GM12878 (cell line): ENCODE measurements at regions not wholly inside any gene's neighbourhood (a gene's known extent, or its start where the extent isn't known, plus 50 kb on each side); places are given as distances from the start of the nearest gene placed in this dataset.

Experiments
- ATAC-seq: fragments of 200-7000 bp; cut with Tn5 transposase; 3 replicates; pipeline ENCODE4 v1.9.1; 2020; ENCODE audit warnings: mild to moderate bottlenecking, moderate library complexity
- BruUV-seq: library from RNA; stranded (reverse); fragments of 400-500 nt; replicated peaks from 2 replicates; lab custom pipeline; 2021; lab: Mats Ljungman, UMichigan
- CTCF ChIA-PET: fragments of 300-600 bp; sonication (Branson Sonifier 250); formaldehyde crosslinking; extraction: SDS; loops from one replicate; lab custom pipeline; 2021; ENCODE audit warnings: inconsistent platforms; lab: Yijun Ruan, JAX
- POLR2A ChIA-PET: fragments of 350-600 bp; formaldehyde crosslinking; extraction: SDS; loops from one replicate; lab custom pipeline; 2021; ENCODE audit warnings: inconsistent platforms; lab: Charles Lee
- RAD21 ChIA-PET: fragments of 300-600 bp; sonication (Branson Sonifier 250); formaldehyde crosslinking; loops from one replicate; lab custom pipeline; 2023; ENCODE audit warnings: antibody characterized with exemption; ENCODE audit not compliant: unreplicated experiment; lab: Charles Lee
- SMC1A ChIA-PET: fragments of 300-600 bp; sonication (Branson Sonifier 250); formaldehyde crosslinking; loops from one replicate; lab custom pipeline; 2023; ENCODE audit not compliant: unreplicated experiment, uncharacterized antibody; lab: Charles Lee
- DNase-seq: peaks from one replicate; pipeline ENCODE4 v3.0.0-alpha.2; 2011; ENCODE audit warnings: low read depth, low spot score
- FAIRE-seq: peaks from 3 replicates; lab custom pipeline; 2011; peaks lifted over from hg19 to GRCh38; lab: Jason Lieb, UNC
- H2AFZ ChIP-seq: 2 replicates; pipeline ENCODE4 v1.6.0; 2011; ENCODE audit warnings: low read depth, low read length, control low read depth; ENCODE audit not compliant: control insufficient read depth
- H3K27ac ChIP-seq: 2 replicates; pipeline ENCODE4 v1.5.1; 2011; ENCODE audit warnings: control low read depth; ENCODE audit not compliant: control insufficient read depth, insufficient read depth
- H3K27me3 ChIP-seq, 2 experiments: replicated peaks in 1 of 2; 2 replicates each; pipeline versions ENCODE4 v1.6.0 to v1.6.1; 2011; ENCODE audit warnings: low read length in 1 of 2; ENCODE audit not compliant: control insufficient read depth in 2 of 2, insufficient read depth in 2 of 2
- H3K36me3 ChIP-seq, 2 experiments: 2 replicates each; pipeline ENCODE4 v1.5.1; 2011; ENCODE audit warnings: low read length in 1 of 2; ENCODE audit not compliant: control insufficient read depth in 2 of 2, insufficient read depth in 2 of 2
- H3K4me1 ChIP-seq: 2 replicates; pipeline ENCODE4 v1.6.1; 2011; ENCODE audit warnings: mild to moderate bottlenecking, low read length, moderate library complexity, mixed read lengths; ENCODE audit not compliant: control insufficient read depth, insufficient read depth
- H3K4me2 ChIP-seq: 2 replicates; pipeline ENCODE4 v1.6.0; 2011; ENCODE audit warnings: control low read depth; ENCODE audit not compliant: control insufficient read depth, insufficient read depth
- H3K4me3 ChIP-seq: fragments of 200-600 bp; sonication (generic); 2 replicates; pipeline ENCODE4 v1.5.1; 2016
- H3K79me2 ChIP-seq: 2 replicates; pipeline ENCODE4 v1.6.0; 2011; ENCODE audit warnings: low read length; ENCODE audit not compliant: control insufficient read depth, insufficient read depth
- H3K9ac ChIP-seq: 2 replicates; pipeline ENCODE4 v1.8.0; 2011; ENCODE audit warnings: low read length, control low read depth, mixed read lengths; ENCODE audit not compliant: control insufficient read depth, insufficient read depth
- H3K9me3 ChIP-seq: replicated peaks from 3 replicates; pipeline ENCODE4 v1.5.1; 2011; ENCODE audit warnings: mild to moderate bottlenecking, low read length; ENCODE audit not compliant: control insufficient read depth, insufficient read depth
- H4K20me1 ChIP-seq: 2 replicates; pipeline ENCODE4 v1.6.0; 2011; ENCODE audit not compliant: control insufficient read depth, insufficient read depth
- CBX5 ChIP-seq: sonication (generic); IDR thresholded peaks from 2 replicates; pipeline ENCODE4 v1.6.1; 2016; ENCODE audit warnings: low read depth, moderate library complexity, mild to moderate bottlenecking, inconsistent platforms
- DPF2 ChIP-seq: fragments of 450-650 bp; IDR thresholded peaks from 2 replicates; pipeline ENCODE4 v1.6.1; 2017; ENCODE audit warnings: mild to moderate bottlenecking
- HDAC6 ChIP-seq: fragments of 200-600 bp; sonication (generic); IDR thresholded peaks from one replicate; pipeline ENCODE4 v1.8.0; 2017; ENCODE audit warnings: antibody characterized with exemption; ENCODE audit not compliant: unreplicated experiment
- MEF2A ChIP-seq: IDR thresholded peaks from 2 replicates; pipeline ENCODE4 v1.6.1; 2011; ENCODE audit warnings: low read depth, mild to moderate bottlenecking, low read length, moderate library complexity; ENCODE audit not compliant: insufficient read depth
- MTA3 ChIP-seq: IDR thresholded peaks from 2 replicates; pipeline ENCODE4 v1.6.1; 2012; ENCODE audit warnings: low read length, inconsistent platforms, borderline replicate concordance
- POU2F2 ChIP-seq: IDR thresholded peaks from 3 replicates; pipeline ENCODE4 v1.6.1; 2011; ENCODE audit warnings: low read depth, mild to moderate bottlenecking, low read length, borderline replicate concordance
- SMAD5 ChIP-seq: IDR thresholded peaks from 2 replicates; pipeline ENCODE4 v1.6.1; 2016; ENCODE audit warnings: antibody characterized with exemption, low read depth
- SUPT20H ChIP-seq: IDR thresholded peaks from 2 replicates; pipeline ENCODE4 v1.6.1; 2011; ENCODE audit warnings: low read depth, mild to moderate bottlenecking, low read length, moderate library complexity, borderline replicate concordance; ENCODE audit not compliant: control insufficient read depth
- YBX1 ChIP-seq: fragments of 450-650 bp; IDR thresholded peaks from 2 replicates; pipeline ENCODE4 v1.6.1; 2016; ENCODE audit warnings: antibody characterized with exemption
- ZNF384 ChIP-seq: IDR thresholded peaks from 2 replicates; pipeline ENCODE4 v1.6.1; 2012; ENCODE audit warnings: low read depth, mild to moderate bottlenecking, low read length, improper control_type of control experiment, borderline replicate concordance
- WGBS: methylation state at CpG from one replicate; pipeline ENCODE4 v1.1.6; 2016; ENCODE audit warnings: low lambda C conversion rate; ENCODE audit not compliant: insufficient replicate concordance, insufficient coverage; ENCODE audit errors: missing lambda C conversion rate; 5-methylcytosine and 5-hydroxymethylcytosine counted together
- in situ Hi-C: fragments of 300-500 bp; cut with MboI; formaldehyde crosslinking; loops from 9 replicates; pipeline ENCODE4 v1.14.3; 2018; ENCODE audit warnings: mixed read lengths
- intact Hi-C: fragments of 100-400 bp; cut with micrococcal nuclease; formaldehyde crosslinking; loops from one replicate; pipeline ENCODE4 v1.14.2; 2022; ENCODE audit not compliant: unreplicated experiment
- TF ChIP-seq, protein P1 (sequence below): fragments of 150-350 bp; IDR thresholded peaks from 2 replicates; pipeline ENCODE4 v1.6.1; 2016; ENCODE audit warnings: low read depth, low read length
- TF ChIP-seq, protein P2 (sequence below): fragments of 450-650 bp; conservative IDR thresholded peaks from 2 replicates; pipeline ENCODE4 v1.6.1; 2017; ENCODE audit warnings: mild to moderate bottlenecking, moderate library complexity
- TF ChIP-seq, protein P3 (sequence below): IDR thresholded peaks from 2 replicates; pipeline ENCODE4 v1.6.1; 2011; ENCODE audit warnings: borderline replicate concordance, low read depth, mild to moderate bottlenecking, moderate library complexity, mixed read lengths, low read length; ENCODE audit not compliant: insufficient read depth; ENCODE audit errors: extremely low read length
- TF ChIP-seq, protein P4 (sequence below): fragments of 450-650 bp; IDR thresholded peaks from 2 replicates; pipeline ENCODE4 v1.6.1; 2017; ENCODE audit warnings: mild to moderate bottlenecking, moderate library complexity

DNA sequence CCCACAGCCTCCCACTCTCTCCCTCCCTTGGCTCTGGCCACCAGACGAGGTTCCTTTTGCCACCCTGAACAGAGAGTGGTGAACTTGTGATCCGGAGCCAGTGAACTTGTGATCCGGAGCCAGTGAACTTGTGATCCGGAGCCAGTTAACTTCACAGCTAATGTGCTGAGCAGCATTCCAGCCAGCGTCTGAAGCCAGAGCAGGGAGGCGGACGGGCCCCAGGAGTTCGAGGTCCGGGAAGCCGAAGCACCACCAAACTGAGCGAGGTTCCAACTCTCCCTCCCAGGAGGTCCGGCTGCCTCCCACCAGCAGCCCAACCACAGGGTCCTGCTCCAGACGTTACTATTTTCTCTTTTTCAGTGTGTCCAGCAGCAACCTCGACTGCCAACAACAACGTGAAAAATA is 85.8 kb downstream of the SYF2 start:
- ChIA-PET POLR2A (no interaction called here), RAD21 (interaction anchor here (0.9 to 1.2 kb wide), 2 partner anchors 18 to 220 kb away, joined by 3 to 5 read pairs; no protein-coding TSS in a partner anchor), SMC1A (no interaction called here), CTCF (interaction anchor here (2.3 to 5.5 kb wide), 2 partner anchors 7 to 298 kb away, joined by 10 to 37 read pairs; no protein-coding TSS in a partner anchor)
- no peak overlapping the region for H3K9ac ChIP-seq
- H4K20me1 ChIP-seq, result no peaks in the 10 kb centered on the region
- no peak overlapping the region for H3K4me3 ChIP-seq
- no peak for FAIRE-seq
- H3K27ac ChIP-seq, result no peak overlapping the region
- WGBS, result 55% methylated on average over 11 of the region's 15 CpGs
- no peak overlapping the region for H2AFZ ChIP-seq
- peaks cover 1% of the 10 kb centered on the region; the same call in 2 of the 3 replicates for H3K9me3 ChIP-seq
- peaks cover 16% of the 10 kb centered on the region for H3K4me1 ChIP-seq
- peak; percentile 16; the same call in 1 of the 3 replicates for ATAC-seq
- BruUV-seq, result no TSS peak
- peaks cover 0 to 9% of the 10 kb centered on the region in 2 experiments; a peak in 2 of 4 replicates for H3K27me3 ChIP-seq
- intact Hi-C loops, result loop anchor here (5.0 kb wide), 1 partner anchor 114 kb away; no protein-coding TSS in a partner anchor
- in situ Hi-C loops, result no loop called here
- no peak for DNase-seq
- H3K79me2 ChIP-seq, result no peaks in the 10 kb centered on the region
- peak overlapping the region; percentile 56; the same call in 1 of the 2 replicates for H3K4me2 ChIP-seq
- H3K36me3 ChIP-seq, result no peaks in the 10 kb centered on the region
- TF ChIP-seq, protein P1, sequence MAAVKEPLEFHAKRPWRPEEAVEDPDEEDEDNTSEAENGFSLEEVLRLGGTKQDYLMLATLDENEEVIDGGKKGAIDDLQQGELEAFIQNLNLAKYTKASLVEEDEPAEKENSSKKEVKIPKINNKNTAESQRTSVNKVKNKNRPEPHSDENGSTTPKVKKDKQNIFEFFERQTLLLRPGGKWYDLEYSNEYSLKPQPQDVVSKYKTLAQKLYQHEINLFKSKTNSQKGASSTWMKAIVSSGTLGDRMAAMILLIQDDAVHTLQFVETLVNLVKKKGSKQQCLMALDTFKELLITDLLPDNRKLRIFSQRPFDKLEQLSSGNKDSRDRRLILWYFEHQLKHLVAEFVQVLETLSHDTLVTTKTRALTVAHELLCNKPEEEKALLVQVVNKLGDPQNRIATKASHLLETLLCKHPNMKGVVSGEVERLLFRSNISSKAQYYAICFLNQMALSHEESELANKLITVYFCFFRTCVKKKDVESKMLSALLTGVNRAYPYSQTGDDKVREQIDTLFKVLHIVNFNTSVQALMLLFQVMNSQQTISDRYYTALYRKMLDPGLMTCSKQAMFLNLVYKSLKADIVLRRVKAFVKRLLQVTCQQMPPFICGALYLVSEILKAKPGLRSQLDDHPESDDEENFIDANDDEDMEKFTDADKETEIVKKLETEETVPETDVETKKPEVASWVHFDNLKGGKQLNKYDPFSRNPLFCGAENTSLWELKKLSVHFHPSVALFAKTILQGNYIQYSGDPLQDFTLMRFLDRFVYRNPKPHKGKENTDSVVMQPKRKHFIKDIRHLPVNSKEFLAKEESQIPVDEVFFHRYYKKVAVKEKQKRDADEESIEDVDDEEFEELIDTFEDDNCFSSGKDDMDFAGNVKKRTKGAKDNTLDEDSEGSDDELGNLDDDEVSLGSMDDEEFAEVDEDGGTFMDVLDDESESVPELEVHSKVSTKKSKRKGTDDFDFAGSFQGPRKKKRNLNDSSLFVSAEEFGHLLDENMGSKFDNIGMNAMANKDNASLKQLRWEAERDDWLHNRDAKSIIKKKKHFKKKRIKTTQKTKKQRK, result no peak
- TF ChIP-seq SUPT20H (no peak), ZNF384 (no peak), SMAD5 (no peak), MEF2A (no peak), YBX1 (no peak), HDAC6 (no peak), CBX5 (no peak), POU2F2 (no peak), DPF2 (no peak), MTA3 (no peak)
- TF ChIP-seq, protein P2, sequence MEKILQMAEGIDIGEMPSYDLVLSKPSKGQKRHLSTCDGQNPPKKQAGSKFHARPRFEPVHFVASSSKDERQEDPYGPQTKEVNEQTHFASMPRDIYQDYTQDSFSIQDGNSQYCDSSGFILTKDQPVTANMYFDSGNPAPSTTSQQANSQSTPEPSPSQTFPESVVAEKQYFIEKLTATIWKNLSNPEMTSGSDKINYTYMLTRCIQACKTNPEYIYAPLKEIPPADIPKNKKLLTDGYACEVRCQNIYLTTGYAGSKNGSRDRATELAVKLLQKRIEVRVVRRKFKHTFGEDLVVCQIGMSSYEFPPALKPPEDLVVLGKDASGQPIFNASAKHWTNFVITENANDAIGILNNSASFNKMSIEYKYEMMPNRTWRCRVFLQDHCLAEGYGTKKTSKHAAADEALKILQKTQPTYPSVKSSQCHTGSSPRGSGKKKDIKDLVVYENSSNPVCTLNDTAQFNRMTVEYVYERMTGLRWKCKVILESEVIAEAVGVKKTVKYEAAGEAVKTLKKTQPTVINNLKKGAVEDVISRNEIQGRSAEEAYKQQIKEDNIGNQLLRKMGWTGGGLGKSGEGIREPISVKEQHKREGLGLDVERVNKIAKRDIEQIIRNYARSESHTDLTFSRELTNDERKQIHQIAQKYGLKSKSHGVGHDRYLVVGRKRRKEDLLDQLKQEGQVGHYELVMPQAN, result no peak
- TF ChIP-seq, protein P3, sequence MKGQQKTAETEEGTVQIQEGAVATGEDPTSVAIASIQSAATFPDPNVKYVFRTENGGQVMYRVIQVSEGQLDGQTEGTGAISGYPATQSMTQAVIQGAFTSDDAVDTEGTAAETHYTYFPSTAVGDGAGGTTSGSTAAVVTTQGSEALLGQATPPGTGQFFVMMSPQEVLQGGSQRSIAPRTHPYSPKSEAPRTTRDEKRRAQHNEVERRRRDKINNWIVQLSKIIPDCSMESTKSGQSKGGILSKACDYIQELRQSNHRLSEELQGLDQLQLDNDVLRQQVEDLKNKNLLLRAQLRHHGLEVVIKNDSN, result no peak
- TF ChIP-seq, protein P4, sequence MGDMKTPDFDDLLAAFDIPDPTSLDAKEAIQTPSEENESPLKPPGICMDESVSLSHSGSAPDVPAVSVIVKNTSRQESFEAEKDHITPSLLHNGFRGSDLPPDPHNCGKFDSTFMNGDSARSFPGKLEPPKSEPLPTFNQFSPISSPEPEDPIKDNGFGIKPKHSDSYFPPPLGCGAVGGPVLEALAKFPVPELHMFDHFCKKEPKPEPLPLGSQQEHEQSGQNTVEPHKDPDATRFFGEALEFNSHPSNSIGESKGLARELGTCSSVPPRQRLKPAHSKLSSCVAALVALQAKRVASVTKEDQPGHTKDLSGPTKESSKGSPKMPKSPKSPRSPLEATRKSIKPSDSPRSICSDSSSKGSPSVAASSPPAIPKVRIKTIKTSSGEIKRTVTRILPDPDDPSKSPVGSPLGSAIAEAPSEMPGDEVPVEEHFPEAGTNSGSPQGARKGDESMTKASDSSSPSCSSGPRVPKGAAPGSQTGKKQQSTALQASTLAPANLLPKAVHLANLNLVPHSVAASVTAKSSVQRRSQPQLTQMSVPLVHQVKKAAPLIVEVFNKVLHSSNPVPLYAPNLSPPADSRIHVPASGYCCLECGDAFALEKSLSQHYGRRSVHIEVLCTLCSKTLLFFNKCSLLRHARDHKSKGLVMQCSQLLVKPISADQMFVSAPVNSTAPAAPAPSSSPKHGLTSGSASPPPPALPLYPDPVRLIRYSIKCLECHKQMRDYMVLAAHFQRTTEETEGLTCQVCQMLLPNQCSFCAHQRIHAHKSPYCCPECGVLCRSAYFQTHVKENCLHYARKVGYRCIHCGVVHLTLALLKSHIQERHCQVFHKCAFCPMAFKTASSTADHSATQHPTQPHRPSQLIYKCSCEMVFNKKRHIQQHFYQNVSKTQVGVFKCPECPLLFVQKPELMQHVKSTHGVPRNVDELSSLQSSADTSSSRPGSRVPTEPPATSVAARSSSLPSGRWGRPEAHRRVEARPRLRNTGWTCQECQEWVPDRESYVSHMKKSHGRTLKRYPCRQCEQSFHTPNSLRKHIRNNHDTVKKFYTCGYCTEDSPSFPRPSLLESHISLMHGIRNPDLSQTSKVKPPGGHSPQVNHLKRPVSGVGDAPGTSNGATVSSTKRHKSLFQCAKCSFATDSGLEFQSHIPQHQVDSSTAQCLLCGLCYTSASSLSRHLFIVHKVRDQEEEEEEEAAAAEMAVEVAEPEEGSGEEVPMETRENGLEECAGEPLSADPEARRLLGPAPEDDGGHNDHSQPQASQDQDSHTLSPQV, result no peak
